Daoy (cell line): ENCODE measurements at regions not wholly inside any gene's neighbourhood (a gene's known extent, or its start where the extent isn't known, plus 50 kb on each side); places are given as distances from the start of the nearest gene placed in this dataset.
"Not testable (repeated sequence)": the region's sequence is repeated elsewhere in the genome, so short reads cannot be mapped to it uniquely, and the experiment has no call there.

Experiments
- DNase-seq: peaks from one replicate; pipeline ENCODE4 v3.0.0-alpha.2; 2015; ENCODE audit warnings: low read depth

DNA sequence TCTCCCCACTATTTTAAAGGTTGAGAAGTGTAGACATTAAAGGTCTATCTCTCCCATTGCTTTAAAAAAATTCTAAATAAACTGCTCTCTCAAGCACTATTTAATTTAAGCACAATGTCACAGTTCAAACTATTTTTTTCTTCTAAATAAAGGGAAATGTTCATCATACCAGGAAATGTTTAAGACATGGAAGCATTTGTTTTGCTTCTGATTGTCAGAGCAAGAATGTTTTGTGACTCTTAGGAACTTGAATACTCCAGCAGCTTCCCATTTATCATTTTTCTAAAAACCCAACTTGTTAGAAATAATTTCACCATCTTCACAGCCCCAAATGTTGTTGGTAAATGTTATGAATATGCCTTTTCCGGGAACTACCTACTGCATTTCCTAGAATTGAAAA is 121.8 kb upstream of the NTF3 start:
- no peak for DNase-seq

GRCh38 chr12:5317556-5317955 is 114.4 kb upstream of the NTF3 start:
- DNase-seq = no peak

- peak; percentile 81 for DNase-seq
Measured at GRCh38 chr12:5318874-5319273, 113.0 kb upstream of the NTF3 start.

DNA sequence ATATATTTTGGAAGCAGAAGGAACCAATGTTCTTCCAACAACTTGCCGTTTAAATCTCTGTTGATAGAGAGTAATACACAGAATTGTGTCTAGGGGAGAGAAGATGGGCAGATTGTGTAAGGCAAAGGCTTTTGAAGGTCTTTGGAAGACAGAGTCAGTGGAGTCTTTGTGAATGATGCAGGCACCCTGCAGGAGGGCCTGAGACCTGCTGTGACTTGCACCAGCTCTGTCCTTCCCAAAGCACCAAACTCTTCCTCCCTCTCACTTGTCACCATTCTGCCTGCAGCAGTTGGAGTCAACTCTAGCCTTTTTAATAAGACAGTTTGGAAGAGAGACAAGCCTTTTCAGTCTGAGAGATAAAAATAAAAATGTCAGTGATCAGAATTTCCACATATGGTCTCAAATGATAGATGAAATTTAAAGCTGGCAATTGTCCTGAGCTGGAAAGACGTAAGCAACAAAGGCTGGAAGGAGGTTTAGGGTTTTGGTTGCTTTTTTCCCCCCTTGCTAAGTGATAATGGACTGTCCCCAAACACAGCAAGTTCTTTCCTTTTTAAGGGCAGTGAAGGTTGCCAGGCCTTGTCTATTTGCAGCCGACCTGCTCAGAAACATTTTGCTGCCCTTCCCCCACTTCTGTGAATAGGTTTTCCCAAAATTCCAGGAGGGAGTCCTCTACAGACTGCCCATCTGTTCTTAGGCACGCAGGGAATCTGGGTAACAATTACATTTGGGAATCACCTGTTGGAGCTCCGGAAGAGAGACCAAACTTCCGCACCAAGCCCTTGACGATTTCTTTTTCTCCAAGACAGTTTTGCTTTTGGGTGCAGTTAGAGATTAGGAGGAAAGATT is 103.0 kb upstream of the NTF3 start:
- no peak for DNase-seq

GRCh38 chr12:5332551-5332950 is 99.4 kb upstream of the NTF3 start:
- no peak for DNase-seq

DNA sequence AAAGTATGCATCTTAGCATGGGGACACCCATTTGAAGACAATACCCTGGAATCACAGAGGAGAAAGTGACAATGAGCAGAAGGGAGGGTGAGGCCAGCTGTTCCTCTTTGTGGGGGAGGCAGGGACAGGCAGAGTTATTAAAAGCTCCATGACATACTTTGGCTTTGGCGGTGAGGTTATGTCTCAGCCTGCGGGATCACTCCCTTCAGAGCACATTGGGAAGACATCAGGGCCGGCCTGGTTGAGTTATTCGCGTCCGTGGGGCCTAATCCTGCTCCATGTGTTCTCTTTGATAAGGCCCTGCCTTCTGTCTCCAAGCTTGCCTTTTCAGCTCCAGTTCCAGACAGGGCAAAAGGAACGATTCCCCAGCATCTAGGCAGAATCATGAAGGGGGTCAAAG is 98.8 kb upstream of the NTF3 start:
- DNase-seq = no peak

GRCh38 chr12:5335069-5335468 is 96.8 kb upstream of the NTF3 start:
- peak; percentile 29 for DNase-seq

DNA sequence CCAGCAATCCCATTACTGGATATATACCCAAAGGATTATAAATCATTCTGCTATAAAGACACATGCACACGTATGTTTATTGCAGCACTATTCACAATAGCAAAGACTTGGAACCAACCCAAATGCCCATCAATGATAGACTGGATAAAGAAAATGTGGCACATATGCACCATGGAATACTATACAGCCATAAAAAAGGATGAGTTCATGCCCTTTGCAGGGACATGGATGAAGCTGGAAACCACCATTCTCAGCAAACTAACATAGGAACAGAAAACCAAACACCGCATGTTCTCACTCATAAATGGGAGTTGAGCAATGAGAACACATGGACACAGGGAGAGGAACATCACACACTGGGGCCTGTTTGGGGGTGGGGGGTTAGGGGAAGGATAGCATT is 90.8 kb upstream of the NTF3 start:
- not testable (repeated sequence) for DNase-seq

DNA sequence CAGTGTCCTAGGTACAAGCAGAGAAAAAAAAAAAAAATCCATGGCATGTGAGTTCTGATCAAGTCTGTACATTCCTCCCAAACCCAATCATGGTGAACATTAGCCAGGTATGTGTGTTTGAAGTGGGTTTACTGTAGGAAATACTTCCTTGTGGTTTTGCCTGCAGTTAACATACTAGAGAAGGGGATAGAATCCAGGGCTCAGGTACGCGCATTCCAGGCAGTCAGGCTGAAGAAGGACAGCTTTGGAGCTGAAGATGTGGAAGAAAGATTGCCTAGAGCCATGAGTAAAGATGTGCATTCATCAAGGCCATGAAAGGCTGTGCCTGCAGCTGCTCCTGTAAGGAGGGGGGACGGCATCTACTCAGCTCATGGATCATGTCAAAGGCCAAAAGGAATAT is 88.2 kb upstream of the NTF3 start:
- no peak for DNase-seq

GRCh38 chr12:5344131-5344530 is 87.8 kb upstream of the NTF3 start:
- DNase-seq = no peak

DNA sequence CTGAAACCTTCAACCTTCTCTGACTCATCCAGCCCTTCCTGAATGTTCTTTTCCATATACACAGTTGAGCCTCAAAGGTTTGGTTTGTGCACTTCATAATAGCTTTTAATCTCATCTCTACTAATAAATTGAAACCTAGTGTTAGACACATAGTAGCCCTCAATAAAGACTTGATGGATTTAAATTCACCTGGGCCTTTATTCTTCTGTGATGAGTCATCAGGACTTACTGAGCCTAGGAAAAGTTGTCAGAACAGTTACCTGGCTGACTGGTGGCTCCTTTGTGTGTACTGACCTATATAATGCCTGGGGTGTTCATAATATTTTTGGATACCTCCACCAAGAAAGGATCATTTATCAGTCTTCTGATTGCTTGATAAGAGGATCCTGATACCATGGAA is 86.4 kb upstream of the NTF3 start:
- DNase-seq = no peak

- DNase-seq = no peak
Measured at GRCh38 chr12:5348057-5348456, 83.9 kb upstream of the NTF3 start.

GRCh38 chr12:5348491-5348890 is 83.4 kb upstream of the NTF3 start:
- DNase-seq = peak; percentile 13

DNA sequence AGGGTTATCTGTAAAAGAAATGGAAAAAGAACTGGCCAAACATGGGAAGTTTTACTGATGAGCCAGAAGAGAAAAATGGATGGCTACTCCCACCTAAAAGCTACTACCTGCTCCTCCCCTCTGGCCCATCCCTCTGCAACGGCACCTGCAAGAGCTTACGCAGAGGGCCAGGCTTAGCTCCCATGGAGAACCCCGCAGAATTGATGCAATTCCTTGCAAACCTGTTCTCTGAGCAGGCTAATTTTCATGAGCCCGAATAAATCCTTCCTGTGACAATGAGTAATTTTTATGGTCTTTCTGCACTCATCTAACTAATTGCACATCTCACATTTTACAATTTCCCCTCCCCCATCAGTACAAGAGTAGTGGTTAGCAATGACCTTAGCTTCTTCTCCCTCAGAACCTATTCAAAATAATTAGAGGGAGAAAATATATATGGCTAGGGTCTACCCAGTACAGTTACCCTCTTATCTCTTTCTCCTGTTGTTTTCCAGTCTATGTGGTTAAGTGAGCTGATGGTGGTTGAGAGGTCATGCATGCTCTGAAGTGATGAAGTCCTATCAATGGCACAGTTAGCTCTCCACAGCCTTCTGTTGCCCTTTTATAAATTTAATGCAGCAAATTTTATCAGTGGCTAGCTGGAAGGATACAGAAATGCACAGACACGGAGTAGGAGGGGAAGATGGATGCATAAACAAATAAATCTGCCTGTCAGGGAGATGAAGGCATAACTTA is 67.7 kb upstream of the NTF3 start:
- DNase-seq = no peak

- no peak for DNase-seq
Measured at GRCh38 chr12:5369298-5369697, 62.6 kb upstream of the NTF3 start.

DNA sequence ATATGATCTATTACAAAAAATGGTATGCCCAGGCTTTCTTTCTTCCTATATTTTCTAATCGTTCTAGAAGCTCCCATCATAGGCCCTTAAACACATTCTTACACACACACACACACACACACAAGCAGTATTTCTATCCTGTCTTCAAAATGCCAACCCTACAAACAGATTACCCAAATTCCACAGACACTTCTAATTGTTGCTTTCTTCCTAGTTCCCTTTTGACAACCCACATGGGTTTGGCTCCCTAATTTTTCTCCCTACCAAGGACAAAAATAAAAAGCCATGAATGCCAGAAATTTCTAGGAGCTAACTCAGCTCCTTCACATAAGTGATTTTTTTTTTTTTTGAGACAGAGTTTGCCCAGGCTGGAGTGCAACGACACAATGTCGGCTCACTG is 60.3 kb upstream of the NTF3 start:
- DNase-seq = no peak

GRCh38 chr12:5374713-5375112 is 57.2 kb upstream of the NTF3 start:
- DNase-seq = no peak

DNA sequence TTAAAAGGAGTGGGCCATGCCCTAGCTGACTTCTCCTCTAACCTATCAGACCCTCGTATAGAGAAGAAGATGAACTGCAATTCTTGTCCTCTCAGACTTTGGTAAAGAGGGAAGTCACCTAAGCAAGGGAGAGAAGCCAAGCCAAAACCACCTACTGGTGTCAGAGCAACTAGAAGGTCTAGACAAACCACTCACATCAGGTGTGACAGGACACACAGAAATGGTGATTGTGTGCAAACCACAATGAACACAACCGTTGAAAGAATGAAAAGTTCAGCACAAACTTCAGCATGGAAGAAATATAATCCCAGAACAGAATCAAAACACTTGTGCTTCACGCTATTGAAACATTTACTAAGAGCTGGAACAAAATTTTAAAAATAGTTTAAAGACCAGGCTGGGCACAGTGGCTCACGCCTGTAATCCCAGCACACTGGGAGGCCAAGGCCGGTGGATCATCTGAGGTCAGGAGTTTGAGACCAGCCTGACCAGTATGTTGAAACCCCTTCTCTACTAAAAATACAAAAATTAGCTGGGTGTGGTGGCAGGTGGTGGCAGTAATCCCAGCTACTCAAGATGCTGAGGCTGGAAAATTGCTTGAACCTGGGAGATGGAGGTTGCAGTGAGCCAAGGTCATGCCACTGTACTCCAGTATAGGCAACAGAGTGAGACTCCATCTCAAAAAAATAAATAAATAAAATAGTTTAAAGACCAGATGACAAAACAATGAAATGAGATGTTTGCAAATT is 56.2 kb upstream of the NTF3 start:
- no peak for DNase-seq

GRCh38 chr12:5376591-5377207 is 55.2 kb upstream of the NTF3 start:
- DNase-seq = no peak

GRCh38 chr12:5377997-5378592 is 53.8 kb upstream of the NTF3 start:
- DNase-seq = peak; percentile 29

- peak; percentile 71 for DNase-seq
Measured at GRCh38 chr12:5379749-5380496, 52.0 kb upstream of the NTF3 start.
